ENCODE measurements at regions not wholly inside any gene's neighbourhood (a gene's known extent, or its start where the extent isn't known, plus 50 kb on each side); places are given as distances from the start of the nearest gene placed in this dataset.
"Not testable (repeated sequence)": the region's sequence is repeated elsewhere in the genome, so short reads cannot be mapped to it uniquely, and the experiment has no call there.

DNA sequence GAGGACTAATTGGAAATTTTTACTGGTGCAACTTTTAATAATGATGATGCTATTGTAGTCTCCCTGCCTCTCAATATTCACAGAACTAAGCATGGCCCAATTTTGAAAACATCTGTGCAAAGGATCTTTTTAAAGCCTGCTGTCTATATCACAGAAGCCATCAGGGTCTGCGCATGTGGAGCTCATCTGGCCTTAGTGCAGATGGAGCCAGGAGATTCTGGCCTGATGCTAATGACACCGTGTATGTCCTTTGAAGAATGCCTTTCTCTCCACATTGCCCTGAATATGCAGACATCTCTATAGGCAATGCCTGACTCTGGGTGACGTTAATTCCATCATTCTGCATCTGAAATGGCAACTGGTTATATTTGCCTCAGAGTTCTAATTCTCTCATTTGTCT is 1205.9 kb downstream of the AACS start:
- Histone ChIP-seq H3K36me3 (ENCODE audit: insufficient read depth, low read length) (no peaks in the 10 kb centered on the region), H3K79me2 (ENCODE audit: low read length) (no peaks in the 10 kb centered on the region), H3K9me2 (replicated peaks; ENCODE audit: insufficient read depth, low read length) (no peaks in the 10 kb centered on the region), H3K9ac (ENCODE audit: low read length) (no peak overlapping the region), H3K4me3 (ENCODE audit: low read length) (no peak overlapping the region), H3K27me3 (ENCODE audit: low read length) (no peaks in the 10 kb centered on the region), H3K27ac (ENCODE audit: low read length) (no peak overlapping the region), H3K4me1 (ENCODE audit: low read length) (no peaks in the 10 kb centered on the region), H3K4me2 (ENCODE audit: low read depth, low read length, poor library complexity, severe bottlenecking) (no peak overlapping the region), H2AFZ (ENCODE audit: low read length) (no peak overlapping the region), H4K20me1 (ENCODE audit: insufficient read depth, low read depth, low read length) (no peaks in the 10 kb centered on the region), H3K9me3 (ENCODE audit: low read length) (peaks cover 22% of the 10 kb centered on the region)
- no peak for DNase-seq

DNA sequence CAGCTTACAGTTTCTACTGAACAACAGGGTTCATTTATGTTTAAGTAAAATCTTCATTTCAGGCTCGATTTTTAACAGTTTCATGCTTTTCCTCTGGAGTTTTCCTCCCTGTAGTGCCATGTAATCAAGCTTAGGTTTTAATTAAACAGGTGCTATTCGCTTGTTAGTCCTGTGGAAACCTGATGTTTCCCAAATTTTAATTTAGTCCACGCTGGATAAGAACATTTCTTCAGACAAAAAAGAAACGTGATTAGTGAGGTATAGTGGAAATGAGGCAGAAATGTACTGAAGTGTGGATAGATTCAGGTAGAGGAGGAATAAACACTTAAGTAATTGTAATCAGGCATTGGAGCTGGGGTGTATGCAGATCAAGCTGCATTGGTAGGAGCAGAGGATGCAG is 1217.5 kb downstream of the AACS start:
- Histone ChIP-seq H3K9ac (ENCODE audit: low read length) (no peak overlapping the region), H2AFZ (ENCODE audit: low read length) (no peak overlapping the region), H3K36me3 (ENCODE audit: insufficient read depth, low read length) (no peaks in the 10 kb centered on the region), H3K4me3 (ENCODE audit: low read length) (no peak overlapping the region), H3K4me1 (ENCODE audit: low read length) (no peaks in the 10 kb centered on the region), H3K27ac (ENCODE audit: low read length) (no peak overlapping the region), H3K79me2 (ENCODE audit: low read length) (no peaks in the 10 kb centered on the region), H3K27me3 (ENCODE audit: low read length) (no peaks in the 10 kb centered on the region), H3K9me3 (ENCODE audit: low read length) (peaks cover 16% of the 10 kb centered on the region), H4K20me1 (ENCODE audit: insufficient read depth, low read depth, low read length) (no peaks in the 10 kb centered on the region), H3K9me2 (replicated peaks; ENCODE audit: insufficient read depth, low read length) (no peaks in the 10 kb centered on the region), H3K4me2 (ENCODE audit: low read depth, low read length, poor library complexity, severe bottlenecking) (no peak overlapping the region)
- DNase-seq = no peak

- Histone ChIP-seq H3K4me1 (ENCODE audit: low read length) (no peaks in the 10 kb centered on the region), H3K79me2 (ENCODE audit: low read length) (no peaks in the 10 kb centered on the region), H2AFZ (ENCODE audit: low read length) (no peak overlapping the region), H3K9me3 (ENCODE audit: low read length) (peaks cover 16% of the 10 kb centered on the region), H3K36me3 (ENCODE audit: insufficient read depth, low read length) (no peaks in the 10 kb centered on the region), H3K4me2 (ENCODE audit: low read depth, low read length, poor library complexity, severe bottlenecking) (no peak overlapping the region), H4K20me1 (ENCODE audit: insufficient read depth, low read depth, low read length) (no peaks in the 10 kb centered on the region), H3K9me2 (replicated peaks; ENCODE audit: insufficient read depth, low read length) (no peaks in the 10 kb centered on the region), H3K9ac (ENCODE audit: low read length) (no peak overlapping the region), H3K27me3 (ENCODE audit: low read length) (no peaks in the 10 kb centered on the region), H3K27ac (ENCODE audit: low read length) (no peak overlapping the region), H3K4me3 (ENCODE audit: low read length) (no peak overlapping the region)
- DNase-seq = no peak
Measured at GRCh38 chr12:126286203-126286602, 1221.0 kb downstream of the AACS start.

GRCh38 chr12:126290456-126290855 is 1225.2 kb downstream of the AACS start:
- Histone ChIP-seq H4K20me1 (ENCODE audit: insufficient read depth, low read depth, low read length) (no peaks in the 10 kb centered on the region), H3K9me3 (ENCODE audit: low read length) (peaks cover 14% of the 10 kb centered on the region), H3K79me2 (ENCODE audit: low read length) (no peaks in the 10 kb centered on the region), H3K27me3 (ENCODE audit: low read length) (no peaks in the 10 kb centered on the region), H3K36me3 (ENCODE audit: insufficient read depth, low read length) (no peaks in the 10 kb centered on the region), H3K9me2 (replicated peaks; ENCODE audit: insufficient read depth, low read length) (no peaks in the 10 kb centered on the region), H3K4me3 (ENCODE audit: low read length) (no peak overlapping the region), H3K4me1 (ENCODE audit: low read length) (no peaks in the 10 kb centered on the region), H3K9ac (ENCODE audit: low read length) (no peak overlapping the region), H3K4me2 (ENCODE audit: low read depth, low read length, poor library complexity, severe bottlenecking) (no peak overlapping the region), H2AFZ (ENCODE audit: low read length) (no peak overlapping the region), H3K27ac (ENCODE audit: low read length) (no peak overlapping the region)
- no peak for DNase-seq

DNA sequence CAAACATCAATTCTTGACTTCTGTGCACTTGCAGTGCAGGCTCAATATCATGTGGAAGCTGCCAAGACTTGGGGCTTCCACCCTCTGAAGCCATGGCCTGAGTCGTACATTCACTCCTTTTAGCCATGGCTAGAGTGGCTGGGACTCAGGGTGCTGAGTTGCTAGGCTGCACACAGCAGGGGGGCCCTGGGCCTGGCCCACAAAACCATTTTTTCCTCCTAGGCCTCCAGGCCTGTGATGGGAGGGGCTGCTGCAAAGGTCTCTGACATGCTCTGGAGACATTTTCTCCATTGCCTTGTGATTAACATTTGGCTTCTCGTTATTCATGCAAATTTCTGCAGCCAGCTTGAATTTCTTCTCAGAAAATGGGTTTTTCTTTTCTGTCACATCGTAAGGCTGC is 1226.8 kb downstream of the AACS start:
- not testable (repeated sequence) for H3K4me1 ChIP-seq (ENCODE audit: low read length); H3K27ac ChIP-seq (ENCODE audit: low read length); H2AFZ ChIP-seq (ENCODE audit: low read length); H3K79me2 ChIP-seq (ENCODE audit: low read length); H3K4me3 ChIP-seq (ENCODE audit: low read length); H3K9me3 ChIP-seq (ENCODE audit: low read length); H3K9me2 ChIP-seq (replicated peaks; ENCODE audit: insufficient read depth, low read length); H4K20me1 ChIP-seq (ENCODE audit: insufficient read depth, low read depth, low read length); H3K27me3 ChIP-seq (ENCODE audit: low read length); DNase-seq; H3K9ac ChIP-seq (ENCODE audit: low read length); H3K36me3 ChIP-seq (ENCODE audit: insufficient read depth, low read length); H3K4me2 ChIP-seq (ENCODE audit: low read depth, low read length, poor library complexity, severe bottlenecking)

DNA sequence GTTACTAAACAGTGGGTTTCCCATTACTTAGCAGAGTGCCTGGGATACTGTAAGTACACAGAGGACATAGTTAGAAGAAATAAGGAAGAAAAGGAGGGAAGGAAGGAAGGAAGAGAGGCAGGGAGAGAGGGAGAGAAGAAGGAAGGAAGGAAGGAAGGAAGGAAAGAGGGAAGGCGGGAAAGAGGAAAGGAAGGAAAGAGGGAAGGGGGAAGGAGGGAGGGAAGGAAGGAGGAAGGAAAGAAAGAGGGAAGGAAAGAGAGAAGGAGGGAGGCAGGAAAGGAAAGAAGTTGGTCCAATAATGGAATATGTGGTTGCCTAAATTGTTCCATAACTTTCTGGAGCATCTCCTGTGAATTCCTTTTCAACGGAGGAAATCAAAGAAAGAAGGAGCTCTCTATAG is 1230.4 kb downstream of the AACS start:
- Histone ChIP-seq H3K4me1 (ENCODE audit: low read length) (no peaks in the 10 kb centered on the region), H3K79me2 (ENCODE audit: low read length) (no peaks in the 10 kb centered on the region), H4K20me1 (ENCODE audit: insufficient read depth, low read depth, low read length) (no peaks in the 10 kb centered on the region)

DNA sequence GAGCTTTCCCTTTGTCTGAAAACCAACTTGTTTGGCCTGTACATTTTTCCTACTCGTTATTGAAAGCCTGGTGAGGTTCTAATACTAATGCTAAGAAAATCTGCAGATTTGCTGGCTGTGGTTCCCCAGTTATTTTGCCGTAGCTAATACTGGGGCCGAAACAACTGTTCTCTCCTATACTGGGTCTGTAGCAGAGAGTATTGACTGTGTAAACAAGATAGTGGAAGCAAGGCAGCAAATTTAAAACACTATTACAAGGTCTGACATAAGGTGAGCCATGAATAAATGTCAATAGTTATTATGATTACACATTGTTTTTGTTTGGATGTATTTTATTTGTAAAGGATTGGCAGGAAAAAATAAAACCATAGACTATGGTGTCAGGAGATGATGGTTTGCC is 1244.0 kb downstream of the AACS start:
- Histone ChIP-seq H4K20me1 (ENCODE audit: insufficient read depth, low read depth, low read length) (no peaks in the 10 kb centered on the region), H3K36me3 (ENCODE audit: insufficient read depth, low read length) (no peaks in the 10 kb centered on the region), H3K9me3 (ENCODE audit: low read length) (peaks cover 14% of the 10 kb centered on the region), H3K79me2 (ENCODE audit: low read length) (no peaks in the 10 kb centered on the region), H2AFZ (ENCODE audit: low read length) (no peak overlapping the region), H3K4me2 (ENCODE audit: low read depth, low read length, poor library complexity, severe bottlenecking) (no peak overlapping the region), H3K27me3 (ENCODE audit: low read length) (no peaks in the 10 kb centered on the region), H3K4me3 (ENCODE audit: low read length) (no peak overlapping the region), H3K4me1 (ENCODE audit: low read length) (no peaks in the 10 kb centered on the region), H3K9me2 (replicated peaks; ENCODE audit: insufficient read depth, low read length) (no peaks in the 10 kb centered on the region), H3K27ac (ENCODE audit: low read length) (no peak overlapping the region), H3K9ac (ENCODE audit: low read length) (no peak overlapping the region)
- no peak for DNase-seq

More for the DNA sequence above, 1230.4 kb downstream of the AACS start:
- H3K4me2 ChIP-seq (ENCODE audit: low read depth, low read length, poor library complexity, severe bottlenecking) = no peak overlapping the region
- H3K9me2 ChIP-seq (replicated peaks; ENCODE audit: insufficient read depth, low read length) = no peaks in the 10 kb centered on the region
- no peak overlapping the region for H3K4me3 ChIP-seq (ENCODE audit: low read length)
- no peak overlapping the region for H3K9ac ChIP-seq (ENCODE audit: low read length)
- no peaks in the 10 kb centered on the region for H3K27me3 ChIP-seq (ENCODE audit: low read length)
- no peak for DNase-seq
- no peaks in the 10 kb centered on the region for H3K36me3 ChIP-seq (ENCODE audit: insufficient read depth, low read length)
- H2AFZ ChIP-seq (ENCODE audit: low read length) = no peak overlapping the region
- no peaks in the 10 kb centered on the region; the same call in 1 of the 2 replicates for H3K9me3 ChIP-seq (ENCODE audit: low read length)
- H3K27ac ChIP-seq (ENCODE audit: low read length) = no peak overlapping the region

DNA sequence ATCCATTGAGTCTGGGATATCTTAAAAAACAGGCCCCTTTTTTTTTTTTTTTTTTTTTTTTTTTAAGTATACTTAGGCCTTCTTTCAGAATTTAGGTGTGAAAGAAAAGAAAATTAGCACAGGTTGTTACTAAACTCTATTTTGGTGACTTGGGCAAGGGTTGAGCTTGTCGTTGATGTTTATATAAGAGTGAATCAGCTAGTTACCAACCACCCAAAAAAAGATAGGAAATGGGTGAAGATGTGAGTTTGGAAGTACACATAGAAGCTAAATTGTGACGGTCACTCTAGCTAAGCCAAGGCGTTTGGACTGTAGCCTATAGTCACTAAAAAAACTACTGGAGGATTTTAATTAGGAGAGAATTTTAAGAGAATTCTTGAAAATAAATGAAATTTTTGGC is 1247.2 kb downstream of the AACS start:
- Histone ChIP-seq H3K9me3 (ENCODE audit: low read length) (peaks cover 5% of the 10 kb centered on the region; the same call in 1 of the 2 replicates), H3K27me3 (ENCODE audit: low read length) (no peaks in the 10 kb centered on the region)

GRCh38 chr12:126316411-126316810 is 1251.2 kb downstream of the AACS start:
- no peaks in the 10 kb centered on the region for H4K20me1 ChIP-seq (ENCODE audit: insufficient read depth, low read depth, low read length)
- H3K9me2 ChIP-seq (replicated peaks; ENCODE audit: insufficient read depth, low read length) = no peaks in the 10 kb centered on the region
- no peaks in the 10 kb centered on the region for H3K36me3 ChIP-seq (ENCODE audit: insufficient read depth, low read length)
- H3K4me1 ChIP-seq (ENCODE audit: low read length) = no peaks in the 10 kb centered on the region
- H2AFZ ChIP-seq (ENCODE audit: low read length) = no peak overlapping the region
- no peak overlapping the region for H3K9ac ChIP-seq (ENCODE audit: low read length)
- no peak overlapping the region for H3K4me2 ChIP-seq (ENCODE audit: low read depth, low read length, poor library complexity, severe bottlenecking)
- 0 out of 2 replicates have a peak, but pooled peaks cover 2% of the 10 kb centered on the region for H3K9me3 ChIP-seq (ENCODE audit: low read length)
- no peak for DNase-seq
- no peaks in the 10 kb centered on the region for H3K27me3 ChIP-seq (ENCODE audit: low read length)
- H3K4me3 ChIP-seq (ENCODE audit: low read length) = no peak overlapping the region
- no peak overlapping the region for H3K27ac ChIP-seq (ENCODE audit: low read length)
- H3K79me2 ChIP-seq (ENCODE audit: low read length) = no peaks in the 10 kb centered on the region

More for the DNA sequence above, 1247.2 kb downstream of the AACS start:
- Histone ChIP-seq H3K9ac (ENCODE audit: low read length) (no peak overlapping the region), H3K4me2 (ENCODE audit: low read depth, low read length, poor library complexity, severe bottlenecking) (no peak overlapping the region), H3K9me2 (replicated peaks; ENCODE audit: insufficient read depth, low read length) (no peaks in the 10 kb centered on the region), H3K79me2 (ENCODE audit: low read length) (no peaks in the 10 kb centered on the region), H3K4me1 (ENCODE audit: low read length) (no peaks in the 10 kb centered on the region), H3K36me3 (ENCODE audit: insufficient read depth, low read length) (no peaks in the 10 kb centered on the region), H3K4me3 (ENCODE audit: low read length) (no peak overlapping the region), H3K27ac (ENCODE audit: low read length) (no peak overlapping the region), H2AFZ (ENCODE audit: low read length) (no peak overlapping the region), H4K20me1 (ENCODE audit: insufficient read depth, low read depth, low read length) (no peaks in the 10 kb centered on the region)
- no peak for DNase-seq
